GM12878 (cell line): ENCODE measurements at regions not wholly inside any gene's neighbourhood (a gene's known extent, or its start where the extent isn't known, plus 50 kb on each side); places are given as distances from the start of the nearest gene placed in this dataset.
A peak's percentile ranks its signal among the peaks of the same experiment; 100 is the strongest.

Experiments
- ATAC-seq: fragments of 200-7000 bp; cut with Tn5 transposase; 3 replicates; pipeline ENCODE4 v1.9.1; 2020; ENCODE audit warnings: mild to moderate bottlenecking, moderate library complexity
- BruUV-seq: library from RNA; stranded (reverse); fragments of 400-500 nt; replicated peaks from 2 replicates; lab custom pipeline; 2021; lab: Mats Ljungman, UMichigan
- CTCF ChIA-PET: fragments of 300-600 bp; sonication (Branson Sonifier 250); formaldehyde crosslinking; extraction: SDS; loops from one replicate; lab custom pipeline; 2021; ENCODE audit warnings: inconsistent platforms; lab: Yijun Ruan, JAX
- POLR2A ChIA-PET: fragments of 350-600 bp; formaldehyde crosslinking; extraction: SDS; loops from one replicate; lab custom pipeline; 2021; ENCODE audit warnings: inconsistent platforms; lab: Charles Lee
- RAD21 ChIA-PET: fragments of 300-600 bp; sonication (Branson Sonifier 250); formaldehyde crosslinking; loops from one replicate; lab custom pipeline; 2023; ENCODE audit warnings: antibody characterized with exemption; ENCODE audit not compliant: unreplicated experiment; lab: Charles Lee
- SMC1A ChIA-PET: fragments of 300-600 bp; sonication (Branson Sonifier 250); formaldehyde crosslinking; loops from one replicate; lab custom pipeline; 2023; ENCODE audit not compliant: unreplicated experiment, uncharacterized antibody; lab: Charles Lee
- DNase-seq: peaks from one replicate; pipeline ENCODE4 v3.0.0-alpha.2; 2011; ENCODE audit warnings: low read depth, low spot score
- FAIRE-seq: peaks from 3 replicates; lab custom pipeline; 2011; peaks lifted over from hg19 to GRCh38; lab: Jason Lieb, UNC
- H2AFZ ChIP-seq: 2 replicates; pipeline ENCODE4 v1.6.0; 2011; ENCODE audit warnings: low read depth, low read length, control low read depth; ENCODE audit not compliant: control insufficient read depth
- H3K27ac ChIP-seq: 2 replicates; pipeline ENCODE4 v1.5.1; 2011; ENCODE audit warnings: control low read depth; ENCODE audit not compliant: control insufficient read depth, insufficient read depth
- H3K27me3 ChIP-seq, 2 experiments: replicated peaks in 1 of 2; 2 replicates each; pipeline versions ENCODE4 v1.6.0 to v1.6.1; 2011; ENCODE audit warnings: low read length in 1 of 2; ENCODE audit not compliant: control insufficient read depth in 2 of 2, insufficient read depth in 2 of 2
- H3K36me3 ChIP-seq, 2 experiments: 2 replicates each; pipeline ENCODE4 v1.5.1; 2011; ENCODE audit warnings: low read length in 1 of 2; ENCODE audit not compliant: control insufficient read depth in 2 of 2, insufficient read depth in 2 of 2
- H3K4me1 ChIP-seq: 2 replicates; pipeline ENCODE4 v1.6.1; 2011; ENCODE audit warnings: mild to moderate bottlenecking, low read length, moderate library complexity, mixed read lengths; ENCODE audit not compliant: control insufficient read depth, insufficient read depth
- H3K4me2 ChIP-seq: 2 replicates; pipeline ENCODE4 v1.6.0; 2011; ENCODE audit warnings: control low read depth; ENCODE audit not compliant: control insufficient read depth, insufficient read depth
- H3K4me3 ChIP-seq: fragments of 200-600 bp; sonication (generic); 2 replicates; pipeline ENCODE4 v1.5.1; 2016
- H3K79me2 ChIP-seq: 2 replicates; pipeline ENCODE4 v1.6.0; 2011; ENCODE audit warnings: low read length; ENCODE audit not compliant: control insufficient read depth, insufficient read depth
- H3K9ac ChIP-seq: 2 replicates; pipeline ENCODE4 v1.8.0; 2011; ENCODE audit warnings: low read length, control low read depth, mixed read lengths; ENCODE audit not compliant: control insufficient read depth, insufficient read depth
- H3K9me3 ChIP-seq: replicated peaks from 3 replicates; pipeline ENCODE4 v1.5.1; 2011; ENCODE audit warnings: mild to moderate bottlenecking, low read length; ENCODE audit not compliant: control insufficient read depth, insufficient read depth
- H4K20me1 ChIP-seq: 2 replicates; pipeline ENCODE4 v1.6.0; 2011; ENCODE audit not compliant: control insufficient read depth, insufficient read depth
- BCLAF1 ChIP-seq: fragments of 450-650 bp; IDR thresholded peaks from 2 replicates; pipeline ENCODE4 v1.6.1; 2017; ENCODE audit warnings: antibody characterized with exemption, mild to moderate bottlenecking, moderate library complexity
- CEBPB ChIP-seq, 2 experiments: fragments of 150-350 bp in 1 of 2; IDR thresholded peaks; 2 replicates each; pipeline ENCODE4 v1.6.1; 2012 to 2014; ENCODE audit warnings: low read depth in 2 of 2, low read length in 2 of 2, borderline replicate concordance in 1 of 2, inconsistent platforms in 1 of 2
- CTCF ChIP-seq, 3 experiments: IDR thresholded peaks in 2 of 3; conservative IDR thresholded peaks in 1 of 3; 2 replicates each; pipeline ENCODE4 v1.5.1; 2011; ENCODE audit warnings: low read depth in 3 of 3, low read length in 3 of 3, mild to moderate bottlenecking in 3 of 3, control low read depth in 2 of 3, moderate library complexity in 2 of 3, inconsistent platforms in 1 of 3, mixed read lengths in 1 of 3; ENCODE audit not compliant: control insufficient read depth in 2 of 3, insufficient read depth in 1 of 3; ENCODE audit errors: extremely low read depth in 1 of 3
- IRF4 ChIP-seq: IDR thresholded peaks from 2 replicates; pipeline ENCODE4 v1.6.1; 2011; ENCODE audit warnings: low read depth, low read length
- JUND ChIP-seq: IDR thresholded peaks from 2 replicates; pipeline ENCODE4 v1.6.1; 2012; ENCODE audit warnings: low read depth, mild to moderate bottlenecking, low read length, improper control_type of control experiment, moderate library complexity
- MYC ChIP-seq: IDR thresholded peaks from 2 replicates; pipeline ENCODE4 v1.6.1; 2011; ENCODE audit warnings: mild to moderate bottlenecking, low read length, moderate library complexity, inconsistent platforms; ENCODE audit not compliant: insufficient read depth, insufficient replicate concordance, insufficient read length, severe bottlenecking
- NKRF ChIP-seq: fragments of 450-650 bp; conservative IDR thresholded peaks from 2 replicates; pipeline ENCODE4 v1.6.1; 2017; ENCODE audit warnings: mild to moderate bottlenecking, moderate library complexity
- POU2F2 ChIP-seq: IDR thresholded peaks from 3 replicates; pipeline ENCODE4 v1.6.1; 2011; ENCODE audit warnings: low read depth, mild to moderate bottlenecking, low read length, borderline replicate concordance
- RCOR1 ChIP-seq: conservative IDR thresholded peaks from 2 replicates; pipeline ENCODE4 v1.6.1; 2012; ENCODE audit warnings: low read depth, low read length, improper control_type of control experiment
- RELB ChIP-seq: fragments of 450-650 bp; IDR thresholded peaks from 2 replicates; pipeline ENCODE4 v1.6.1; 2017; ENCODE audit warnings: low read depth, mild to moderate bottlenecking, moderate library complexity
- SMAD5 ChIP-seq: IDR thresholded peaks from 2 replicates; pipeline ENCODE4 v1.6.1; 2016; ENCODE audit warnings: antibody characterized with exemption, low read depth
- SMC3 ChIP-seq: IDR thresholded peaks from 2 replicates; pipeline ENCODE4 v1.6.1; 2011; ENCODE audit warnings: low read length, improper control_type of control experiment, borderline replicate concordance
- STAT1 ChIP-seq: fragments of 450-650 bp; conservative IDR thresholded peaks from 2 replicates; pipeline ENCODE4 v1.6.1; 2014; ENCODE audit warnings: antibody characterized with exemption, mild to moderate bottlenecking
- YY1 ChIP-seq: IDR thresholded peaks from 2 replicates; pipeline ENCODE4 v1.6.1; 2011; ENCODE audit warnings: low read depth, mild to moderate bottlenecking, low read length
- ZNF24 ChIP-seq: fragments of 450-650 bp; IDR thresholded peaks from 2 replicates; pipeline ENCODE4 v1.6.1; 2017; ENCODE audit warnings: antibody characterized with exemption, mild to moderate bottlenecking
- WGBS: methylation state at CpG from one replicate; pipeline ENCODE4 v1.1.6; 2016; ENCODE audit warnings: low lambda C conversion rate; ENCODE audit not compliant: insufficient replicate concordance, insufficient coverage; ENCODE audit errors: missing lambda C conversion rate; 5-methylcytosine and 5-hydroxymethylcytosine counted together
- in situ Hi-C: fragments of 300-500 bp; cut with MboI; formaldehyde crosslinking; loops from 9 replicates; pipeline ENCODE4 v1.14.3; 2018; ENCODE audit warnings: mixed read lengths
- intact Hi-C: fragments of 100-400 bp; cut with micrococcal nuclease; formaldehyde crosslinking; loops from one replicate; pipeline ENCODE4 v1.14.2; 2022; ENCODE audit not compliant: unreplicated experiment

- in situ Hi-C loops, result no loop called here
- Histone ChIP-seq H3K9me3 (no peaks in the 10 kb centered on the region), H3K4me3 (no peak overlapping the region), H3K27ac (no peak overlapping the region), H2AFZ (no peak overlapping the region), H3K27me3 (no peaks in the 10 kb centered on the region), H3K36me3 (no peaks in the 10 kb centered on the region), H3K4me2 (no peak overlapping the region), H3K9ac (no peak overlapping the region), H3K4me1 (no peaks in the 10 kb centered on the region), H3K79me2 (no peaks in the 10 kb centered on the region), H4K20me1 (no peaks in the 10 kb centered on the region)
- ChIA-PET SMC1A (no interaction called here), RAD21 (interaction anchor here (1.5 kb wide), 1 partner anchor 70 kb away, joined by 3 read pairs; no protein-coding TSS in a partner anchor), CTCF (interaction anchor here (0.6 to 2.3 kb wide), 7 partner anchors 11 to 71 kb away, joined by 3 to 12 read pairs (median 4); no protein-coding TSS in a partner anchor), POLR2A (no interaction called here)
- 11% methylated on average over 2 of the region's 2 CpGs for whole genome bisulfite sequencing
- FAIRE-seq (no peak), ATAC-seq (peak; percentile 90), DNase-seq (no peak)
- no TSS peak for BruUV-seq
- intact Hi-C loops, result no loop called here
- TF ChIP-seq SMAD5, result no peak
- no peak for TF ChIP-seq STAT1
- no peak for TF ChIP-seq RELB
- peak; percentile 60 to 87 (median 73) for TF ChIP-seq CTCF (IDR thresholded peaks at IDR 0.05 in 2 of 3, conservative IDR thresholded peaks at IDR 0.05 in 1 of 3; ENCODE audit: control insufficient read depth in 2 of 3, extremely low read depth in 1 of 3, insufficient read depth in 1 of 3, low read depth in 3 of 3, low read length in 3 of 3)
- no peak for TF ChIP-seq BCLAF1
- TF ChIP-seq JUND, result no peak
- TF ChIP-seq YY1, result peak; percentile 48; the same call in 1 of the 2 replicates
- peak; percentile 25; the same call in 1 of the 2 replicates for TF ChIP-seq SMC3
- TF ChIP-seq RCOR1, result no peak
- TF ChIP-seq CEBPB (IDR thresholded peaks at IDR 0.05; ENCODE audit: borderline replicate concordance in 1 of 2, low read depth in 2 of 2, low read length in 2 of 2), result no peak
- no peak for TF ChIP-seq POU2F2
- TF ChIP-seq NKRF, result no peak
- TF ChIP-seq ZNF24, result no peak
- no peak for TF ChIP-seq MYC
- TF ChIP-seq IRF4, result no peak
These were observed 154.8 kb upstream of the PRSS58 start for GRCh38 chr7:142412551-142413193.
